Prostate gland (tissue), 2 donors: ENCODE measurements at regions not wholly inside any gene's neighbourhood (a gene's known extent, or its start where the extent isn't known, plus 50 kb on each side); places are given as distances from the start of the nearest gene placed in this dataset.

Experiments used
- DNase-seq: peaks from one replicate; pipeline ENCODE4 v3.0.0-alpha.2; 2019; ENCODE audit warnings: low spot score
- H3K27ac ChIP-seq, 2 donors: fragments of 200-600 bp; sonication (generic); 2 replicates each; pipeline ENCODE4 v1.5.1; 2017 to 2019
- H3K27me3 ChIP-seq: fragments of 200-600 bp; sonication (generic); replicated peaks from 2 replicates; pipeline ENCODE4 v1.5.1; 2019; ENCODE audit not compliant: insufficient read depth
- H3K36me3 ChIP-seq, 2 donors: fragments of 200-600 bp; sonication (generic); 1 replicate in 1 of 2; 2 replicates in 1 of 2; pipeline versions ENCODE4 v1.5.1 to v1.8.1; 2017 to 2019
- H3K4me1 ChIP-seq: fragments of 200-600 bp; sonication (generic); replicated peaks from 2 replicates; pipeline ENCODE4 v1.5.1; 2019
- H3K4me3 ChIP-seq, 2 donors: fragments of 200-600 bp; sonication (generic); 2 replicates each; pipeline ENCODE4 v1.5.1; 2017 to 2019
- H3K9me3 ChIP-seq: fragments of 200-600 bp; sonication (generic); 2 replicates; pipeline ENCODE4 v1.5.1; 2017
- POLR2A ChIP-seq: fragments of 450-650 bp; IDR thresholded peaks from one replicate; pipeline ENCODE4 v1.6.1; 2016; ENCODE audit warnings: antibody characterized with exemption, mild to moderate bottlenecking
- POLR2AphosphoS5 ChIP-seq: sonication (generic); formaldehyde crosslinking; IDR thresholded peaks from one replicate; pipeline ENCODE4 v1.6.1; 2017; ENCODE audit warnings: antibody characterized with exemption
- WGBS: methylation state at CpG from one replicate; pipeline ENCODE4 v1.1.5; 2018; 5-methylcytosine and 5-hydroxymethylcytosine counted together
- intact Hi-C: fragments of 100-400 bp; cut with DNase I; formaldehyde crosslinking; loops from one replicate; pipeline ENCODE4 v1.14.2; 2022
- TF ChIP-seq, protein P1 (sequence below), 4 experiments: fragments of 200-600 bp in 2 of 4; fragments of 450-650 bp in 2 of 4; sonication (generic) in 2 of 4; IDR thresholded peaks; 1 replicate in 3 of 4; 2 replicates in 1 of 4; pipeline ENCODE4 v1.5.1; 2016 to 2019; ENCODE audit warnings: antibody characterized with exemption in 4 of 4, mild to moderate bottlenecking in 2 of 4, moderate library complexity in 2 of 4

DNA sequence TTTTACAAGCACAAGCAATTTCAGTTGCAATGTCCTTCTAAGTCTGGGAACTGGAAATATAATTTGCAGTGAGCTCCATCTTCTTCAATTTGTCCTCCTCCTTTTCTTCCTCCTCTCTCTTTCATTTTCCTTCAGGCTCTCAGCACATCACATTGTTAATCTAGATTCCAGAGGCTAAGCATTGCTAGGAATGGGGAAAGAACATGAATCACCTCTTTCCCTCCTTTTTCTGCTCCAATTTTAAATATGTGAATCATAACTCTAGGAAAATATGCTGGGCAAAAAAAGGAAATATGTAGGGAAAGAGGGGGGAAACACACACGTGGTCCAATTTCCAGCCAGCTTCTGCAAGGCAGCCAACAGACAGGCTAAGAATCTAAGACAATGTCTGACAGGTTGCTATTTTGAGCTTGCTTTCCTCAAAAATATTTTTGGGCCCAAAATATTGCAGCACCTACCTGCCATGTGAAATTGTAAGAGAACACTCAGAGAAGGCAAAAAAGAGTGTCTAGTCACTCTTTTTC, 72.7 kb upstream of the NUPR2 start:
- 42% methylated on average over 1 of the region's 1 CpG for WGBS
- DNase-seq = no peak
- intact Hi-C loops = no loop called here
- no peaks in the 10 kb centered on the region for H3K36me3 ChIP-seq
- TF ChIP-seq POLR2A (no peak), POLR2AphosphoS5 (no peak)
- TF ChIP-seq, protein P1, sequence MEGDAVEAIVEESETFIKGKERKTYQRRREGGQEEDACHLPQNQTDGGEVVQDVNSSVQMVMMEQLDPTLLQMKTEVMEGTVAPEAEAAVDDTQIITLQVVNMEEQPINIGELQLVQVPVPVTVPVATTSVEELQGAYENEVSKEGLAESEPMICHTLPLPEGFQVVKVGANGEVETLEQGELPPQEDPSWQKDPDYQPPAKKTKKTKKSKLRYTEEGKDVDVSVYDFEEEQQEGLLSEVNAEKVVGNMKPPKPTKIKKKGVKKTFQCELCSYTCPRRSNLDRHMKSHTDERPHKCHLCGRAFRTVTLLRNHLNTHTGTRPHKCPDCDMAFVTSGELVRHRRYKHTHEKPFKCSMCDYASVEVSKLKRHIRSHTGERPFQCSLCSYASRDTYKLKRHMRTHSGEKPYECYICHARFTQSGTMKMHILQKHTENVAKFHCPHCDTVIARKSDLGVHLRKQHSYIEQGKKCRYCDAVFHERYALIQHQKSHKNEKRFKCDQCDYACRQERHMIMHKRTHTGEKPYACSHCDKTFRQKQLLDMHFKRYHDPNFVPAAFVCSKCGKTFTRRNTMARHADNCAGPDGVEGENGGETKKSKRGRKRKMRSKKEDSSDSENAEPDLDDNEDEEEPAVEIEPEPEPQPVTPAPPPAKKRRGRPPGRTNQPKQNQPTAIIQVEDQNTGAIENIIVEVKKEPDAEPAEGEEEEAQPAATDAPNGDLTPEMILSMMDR (IDR thresholded peaks at IDR 0.05) = no peak
- no peak overlapping the region for H3K27ac ChIP-seq
- H3K27me3 ChIP-seq = no peaks in the 10 kb centered on the region
- H3K9me3 ChIP-seq = no peaks in the 10 kb centered on the region
- no peak overlapping the region for H3K4me3 ChIP-seq
- no peaks in the 10 kb centered on the region for H3K4me1 ChIP-seq

DNA sequence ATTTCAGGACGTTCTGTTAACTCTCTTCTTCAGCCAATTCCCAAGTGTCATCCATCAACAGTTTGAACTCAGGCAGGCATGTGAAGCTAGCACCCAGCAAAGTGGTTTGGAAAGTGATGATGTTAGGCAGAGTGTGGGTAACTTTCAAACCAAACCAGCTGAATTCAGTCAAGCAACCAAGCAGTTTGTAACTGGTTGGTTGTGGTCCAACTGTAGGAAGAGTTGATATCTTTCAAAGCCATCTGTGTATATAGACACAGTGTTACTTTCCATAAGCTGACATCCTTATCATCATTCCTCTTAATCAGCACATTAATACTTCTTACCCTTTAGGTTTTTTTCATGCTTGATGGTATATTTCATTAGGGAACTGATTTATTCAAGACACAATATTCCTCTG, 72.2 kb upstream of the NUPR2 start:
- intact Hi-C loops = no loop called here
- H3K36me3 ChIP-seq = no peaks in the 10 kb centered on the region
- no peaks in the 10 kb centered on the region for H3K27me3 ChIP-seq
- DNase-seq = no peak
- H3K4me1 ChIP-seq = no peaks in the 10 kb centered on the region
- no peak overlapping the region for H3K27ac ChIP-seq
- no peak overlapping the region for H3K4me3 ChIP-seq
- H3K9me3 ChIP-seq = no peaks in the 10 kb centered on the region
- WGBS = 30% methylated on average over 1 of the region's 1 CpG
- TF ChIP-seq POLR2AphosphoS5 (no peak), POLR2A (no peak)
- TF ChIP-seq, protein P1 (IDR thresholded peaks at IDR 0.05) = no peak

DNA sequence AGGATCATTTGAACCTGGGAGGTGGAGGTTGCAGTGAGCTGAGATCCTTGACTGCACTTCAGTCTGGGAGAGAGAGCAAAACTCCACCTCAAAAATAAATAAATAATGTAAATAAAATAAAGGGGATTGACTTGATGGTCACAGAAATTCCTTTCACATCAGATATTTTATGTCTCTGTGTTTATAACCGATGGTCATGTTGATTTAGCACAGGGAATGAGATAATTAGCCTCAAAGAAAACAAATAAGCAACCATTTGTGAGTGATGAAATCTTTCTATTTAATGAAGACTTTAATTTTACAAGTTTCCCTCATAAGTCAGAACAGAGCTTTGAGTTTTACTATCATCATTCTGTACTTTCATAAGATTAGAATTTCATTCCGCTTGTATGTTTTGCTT, 64.8 kb upstream of the NUPR2 start:
- 54% methylated on average over 2 of the region's 2 CpGs for WGBS
- Histone ChIP-seq H3K36me3 (no peaks in the 10 kb centered on the region), H3K4me3 (no peak overlapping the region), H3K9me3 (no peaks in the 10 kb centered on the region), H3K4me1 (no peaks in the 10 kb centered on the region), H3K27me3 (peaks cover 3% of the 10 kb centered on the region), H3K27ac (no peak overlapping the region)
- intact Hi-C loops = no loop called here
- TF ChIP-seq POLR2A (no peak), POLR2AphosphoS5 (no peak)
- TF ChIP-seq, protein P1 (IDR thresholded peaks at IDR 0.05) = no peak
- no peak for DNase-seq

DNA sequence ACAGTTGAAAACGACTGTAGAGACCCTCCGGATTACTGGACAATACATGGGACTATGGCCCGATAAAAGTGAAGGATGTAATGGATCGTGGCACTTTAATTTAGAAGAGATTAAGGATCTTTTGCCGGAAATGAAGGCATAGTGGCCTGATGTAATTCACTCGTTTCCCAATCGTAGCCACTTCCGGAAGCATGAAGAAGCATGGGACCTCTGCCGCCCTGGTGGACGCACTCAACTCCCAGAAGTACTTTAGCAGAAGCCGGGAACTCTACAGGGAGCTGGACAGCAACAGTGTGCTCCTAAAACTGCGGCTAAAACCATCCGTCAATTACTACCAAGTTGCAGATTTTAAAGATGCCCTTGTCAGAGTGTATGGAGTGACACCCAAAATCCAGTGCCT, 59.6 kb upstream of the NUPR2 start:
- intact Hi-C loops = no loop called here
- TF ChIP-seq POLR2A = no peak
- no peak for TF ChIP-seq POLR2AphosphoS5
- TF ChIP-seq, protein P1 (IDR thresholded peaks at IDR 0.05) = no peak

More for the DNA sequence above, 59.6 kb upstream of the NUPR2 start:
- Histone ChIP-seq H3K36me3 (no peaks in the 10 kb centered on the region), H3K27me3 (peaks cover 8% of the 10 kb centered on the region), H3K9me3 (no peaks in the 10 kb centered on the region), H3K4me3 (peak overlapping the region in 1 of 2 donors; percentile 18), H3K4me1 (no peaks in the 10 kb centered on the region), H3K27ac (no peak overlapping the region)
- WGBS = 37% methylated on average over 13 of the region's 13 CpGs
- no peak for DNase-seq
